ENCODE measurements at regions not wholly inside any gene's neighbourhood (a gene's known extent, or its start where the extent isn't known, plus 50 kb on each side); places are given as distances from the start of the nearest gene placed in this dataset.

GRCh38 chr6:21502682-21503081, 90.9 kb upstream of the SOX4 start:
- TF ChIP-seq, protein P1, sequence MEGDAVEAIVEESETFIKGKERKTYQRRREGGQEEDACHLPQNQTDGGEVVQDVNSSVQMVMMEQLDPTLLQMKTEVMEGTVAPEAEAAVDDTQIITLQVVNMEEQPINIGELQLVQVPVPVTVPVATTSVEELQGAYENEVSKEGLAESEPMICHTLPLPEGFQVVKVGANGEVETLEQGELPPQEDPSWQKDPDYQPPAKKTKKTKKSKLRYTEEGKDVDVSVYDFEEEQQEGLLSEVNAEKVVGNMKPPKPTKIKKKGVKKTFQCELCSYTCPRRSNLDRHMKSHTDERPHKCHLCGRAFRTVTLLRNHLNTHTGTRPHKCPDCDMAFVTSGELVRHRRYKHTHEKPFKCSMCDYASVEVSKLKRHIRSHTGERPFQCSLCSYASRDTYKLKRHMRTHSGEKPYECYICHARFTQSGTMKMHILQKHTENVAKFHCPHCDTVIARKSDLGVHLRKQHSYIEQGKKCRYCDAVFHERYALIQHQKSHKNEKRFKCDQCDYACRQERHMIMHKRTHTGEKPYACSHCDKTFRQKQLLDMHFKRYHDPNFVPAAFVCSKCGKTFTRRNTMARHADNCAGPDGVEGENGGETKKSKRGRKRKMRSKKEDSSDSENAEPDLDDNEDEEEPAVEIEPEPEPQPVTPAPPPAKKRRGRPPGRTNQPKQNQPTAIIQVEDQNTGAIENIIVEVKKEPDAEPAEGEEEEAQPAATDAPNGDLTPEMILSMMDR (IDR thresholded peaks at IDR 0.05 in 2 of 3, conservative IDR thresholded peaks at IDR 0.05 in 1 of 3; ENCODE audit: borderline replicate concordance in 1 of 3, insufficient read depth in 1 of 3, low read depth in 2 of 3, low read length in 2 of 3): no peak
- TF ChIP-seq RAD21 (IDR thresholded peaks at IDR 0.05; ENCODE audit: low read depth): no peak
- TF ChIP-seq POLR2AphosphoS5 (IDR thresholded peaks at IDR 0.05; ENCODE audit: low read depth, low read length): no peak
- no peak for TF ChIP-seq EZH2 (IDR thresholded peaks at IDR 0.05)
- no peak for TF ChIP-seq ATF3 (IDR thresholded peaks at IDR 0.05)

Measured in HCT116 (cell line).